Activated CD4-positive, alpha-beta T cell treated with anti-CD3 and anti-CD28 coated beads, Interleukin-2, amount 50 U/mL, for 16 hours (primary cell): ENCODE measurements at regions not wholly inside any gene's neighbourhood (a gene's known extent, or its start where the extent isn't known, plus 50 kb on each side); places are given as distances from the start of the nearest gene placed in this dataset.
A peak's percentile ranks its signal among the peaks of the same experiment; 100 is the strongest.

Experiments
- DNase-seq: peaks from one replicate; pipeline ENCODE4 v3.0.0-alpha.2; 2020

- no peak for DNase-seq
These were observed 57.9 kb upstream of the PTGFRN start for GRCh38 chr1:116851846-116852245.

GRCh38 chr1:116852367-116852766, 57.3 kb upstream of the PTGFRN start:
- DNase-seq: no peak

- DNase-seq: no peak
These were observed 56.8 kb upstream of the PTGFRN start for GRCh38 chr1:116852910-116853309.

GRCh38 chr1:116853680-116854402, 55.9 kb upstream of the PTGFRN start:
- peak; percentile 54 for DNase-seq

- no peak for DNase-seq
These were observed 55.4 kb upstream of the PTGFRN start for GRCh38 chr1:116854403-116854690.

GRCh38 chr1:116854716-116855115, 55.0 kb upstream of the PTGFRN start:
- DNase-seq: no peak

GRCh38 chr1:116855191-116855619, 54.5 kb upstream of the PTGFRN start:
- DNase-seq: no peak

- no peak for DNase-seq
These were observed 53.9 kb upstream of the PTGFRN start for GRCh38 chr1:116855773-116856201.

GRCh38 chr1:116856312-116856711, 53.4 kb upstream of the PTGFRN start:
- DNase-seq: no peak

- no peak for DNase-seq
These were observed 52.6 kb upstream of the PTGFRN start for GRCh38 chr1:116857092-116857491.
